Transverse colon (tissue), 3 donors: ENCODE measurements at regions not wholly inside any gene's neighbourhood (a gene's known extent, or its start where the extent isn't known, plus 50 kb on each side); places are given as distances from the start of the nearest gene placed in this dataset.

ENCODE experiments used
- CTCF ChIP-seq, 5 experiments: fragments of 200-600 bp in 3 of 5; fragments of 450-650 bp in 2 of 5; sonication (generic) in 3 of 5; IDR thresholded peaks; 1 replicate in 2 of 5; 2 replicates in 3 of 5; pipeline ENCODE4 v1.5.1; 2016 to 2017; ENCODE audit warnings: antibody characterized with exemption in 5 of 5, inconsistent platforms in 3 of 5, mild to moderate bottlenecking in 2 of 5, moderate library complexity in 1 of 5
- EP300 ChIP-seq: sonication (generic); formaldehyde crosslinking; IDR thresholded peaks from one replicate; pipeline ENCODE4 v1.6.1; 2017; ENCODE audit warnings: antibody characterized with exemption, low read depth

DNA sequence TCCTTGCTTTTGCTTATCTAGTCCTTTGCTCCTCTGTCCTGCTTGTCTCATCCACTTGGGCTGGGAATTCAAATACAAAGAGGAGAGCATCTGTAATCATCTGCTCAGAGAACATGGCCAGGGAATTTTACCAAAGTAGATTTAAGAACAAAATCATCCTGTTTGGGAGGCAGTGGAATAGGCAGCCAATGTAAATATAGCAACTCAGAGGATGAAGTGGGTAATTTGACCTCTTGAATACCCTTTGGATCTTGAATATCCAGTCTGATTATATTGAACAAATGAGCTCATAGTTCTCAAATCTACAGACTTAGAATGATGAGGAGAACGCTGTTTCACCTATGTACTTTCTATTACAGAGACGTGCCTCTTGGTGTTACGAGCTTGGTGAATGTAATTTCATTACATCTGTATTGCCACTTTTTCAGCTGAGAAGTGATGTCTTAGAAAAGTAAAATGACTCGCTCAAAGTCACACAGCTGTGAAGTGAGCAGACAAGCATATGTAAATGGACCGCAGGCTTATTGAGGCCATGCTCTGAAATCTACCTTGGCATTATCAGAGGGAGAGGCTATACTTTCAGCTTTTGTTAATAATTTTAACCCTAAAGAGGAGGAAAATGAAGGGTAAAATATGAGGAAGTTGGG lies 266.3 kb downstream of the MTX2 start:
- TF ChIP-seq CTCF (IDR thresholded peaks at IDR 0.05): no peak
- TF ChIP-seq EP300: no peak
